Fibroblast of lung (primary cell): ENCODE measurements at regions not wholly inside any gene's neighbourhood (a gene's known extent, or its start where the extent isn't known, plus 50 kb on each side); places are given as distances from the start of the nearest gene placed in this dataset.

ENCODE experiments used
- EZH2 ChIP-seq: IDR thresholded peaks from 2 replicates; pipeline ENCODE4 v1.5.1; 2012; ENCODE audit warnings: low read length, control low read depth, mild to moderate bottlenecking; ENCODE audit errors: missing control alignments
- TF ChIP-seq, protein P1 (sequence below), 2 donors: IDR thresholded peaks in 1 of 2; conservative IDR thresholded peaks in 1 of 2; 1 replicate in 1 of 2; 2 replicates in 1 of 2; pipeline ENCODE4 v1.5.1; 2011 to 2012; ENCODE audit warnings: low read length in 2 of 2, control low read depth in 1 of 2, inconsistent platforms in 1 of 2, low read depth in 1 of 2, mild to moderate bottlenecking in 1 of 2

DNA sequence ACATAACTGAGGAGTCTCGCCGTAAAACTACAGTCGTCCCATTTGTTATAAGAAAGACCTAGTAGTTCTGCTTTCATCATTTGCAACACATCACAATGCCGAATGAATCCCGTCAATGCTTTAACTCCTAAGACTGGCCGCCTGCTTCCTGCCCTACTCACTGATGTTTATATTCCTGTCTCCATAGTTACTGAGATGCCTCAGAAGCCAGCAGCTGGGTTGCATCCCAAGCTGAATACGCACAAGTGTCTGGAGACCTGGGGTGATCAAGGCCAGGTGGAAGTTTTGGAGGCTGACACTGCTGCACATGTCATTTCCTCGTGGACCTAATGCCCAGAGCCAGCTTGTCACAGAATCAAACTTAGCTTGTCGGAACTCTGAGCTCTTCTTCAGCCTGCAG, 95.2 kb upstream of the UBE2E1 start:
- TF ChIP-seq, protein P1, sequence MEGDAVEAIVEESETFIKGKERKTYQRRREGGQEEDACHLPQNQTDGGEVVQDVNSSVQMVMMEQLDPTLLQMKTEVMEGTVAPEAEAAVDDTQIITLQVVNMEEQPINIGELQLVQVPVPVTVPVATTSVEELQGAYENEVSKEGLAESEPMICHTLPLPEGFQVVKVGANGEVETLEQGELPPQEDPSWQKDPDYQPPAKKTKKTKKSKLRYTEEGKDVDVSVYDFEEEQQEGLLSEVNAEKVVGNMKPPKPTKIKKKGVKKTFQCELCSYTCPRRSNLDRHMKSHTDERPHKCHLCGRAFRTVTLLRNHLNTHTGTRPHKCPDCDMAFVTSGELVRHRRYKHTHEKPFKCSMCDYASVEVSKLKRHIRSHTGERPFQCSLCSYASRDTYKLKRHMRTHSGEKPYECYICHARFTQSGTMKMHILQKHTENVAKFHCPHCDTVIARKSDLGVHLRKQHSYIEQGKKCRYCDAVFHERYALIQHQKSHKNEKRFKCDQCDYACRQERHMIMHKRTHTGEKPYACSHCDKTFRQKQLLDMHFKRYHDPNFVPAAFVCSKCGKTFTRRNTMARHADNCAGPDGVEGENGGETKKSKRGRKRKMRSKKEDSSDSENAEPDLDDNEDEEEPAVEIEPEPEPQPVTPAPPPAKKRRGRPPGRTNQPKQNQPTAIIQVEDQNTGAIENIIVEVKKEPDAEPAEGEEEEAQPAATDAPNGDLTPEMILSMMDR (conservative IDR thresholded peaks at IDR 0.05 in 1 of 2, IDR thresholded peaks at IDR 0.05 in 1 of 2; ENCODE audit: low read depth in 1 of 2, low read length in 2 of 2) = no peak
- TF ChIP-seq EZH2 = no peak
